OCI-LY3 (cell line): ENCODE measurements at regions not wholly inside any gene's neighbourhood (a gene's known extent, or its start where the extent isn't known, plus 50 kb on each side); places are given as distances from the start of the nearest gene placed in this dataset.

Experiments used
- H2AFZ ChIP-seq: fragments of 200-600, 300-600 bp; shearing (Covaris generic); 2 replicates; pipeline ENCODE4 v1.6.0; 2014; ENCODE audit warnings: antibody characterized with exemption, low read depth, low read length
- H3K27ac ChIP-seq: fragments of 200-600, 300-600 bp; sonication (generic); 2 replicates; pipeline ENCODE4 v1.5.1; 2014; ENCODE audit warnings: mild to moderate bottlenecking, low read length, moderate library complexity, mixed read lengths
- H3K27me3 ChIP-seq: fragments of 200-600, 300-600 bp; sonication (generic); 2 replicates; pipeline ENCODE4 v1.6.1; 2014; ENCODE audit warnings: low read depth, low read length, mixed read lengths
- H3K36me3 ChIP-seq: fragments of 200-600, 300-600 bp; sonication (generic); replicated peaks from 2 replicates; pipeline ENCODE3; 2014; ENCODE audit warnings: low read depth, low read length, mixed read lengths
- H3K4me1 ChIP-seq: fragments of 300-600, 200-600 bp; sonication (generic); 2 replicates; pipeline ENCODE4 v1.6.1; 2014; ENCODE audit warnings: low read length, mixed read lengths
- H3K4me2 ChIP-seq: fragments of 200-600, 300-600 bp; sonication (generic); 2 replicates; pipeline ENCODE4 v1.6.1; 2014; ENCODE audit warnings: low read length, mixed read lengths
- H3K4me3 ChIP-seq: fragments of 300-600, 200-600 bp; sonication (generic); 2 replicates; pipeline ENCODE4 v1.5.1; 2014; ENCODE audit warnings: antibody characterized with exemption, mild to moderate bottlenecking, low read length, moderate library complexity
- H3K79me2 ChIP-seq: fragments of 300-600, 200-600 bp; shearing (Covaris generic); 2 replicates; pipeline ENCODE4 v1.6.1; 2014; ENCODE audit warnings: mild to moderate bottlenecking, low read length, mixed read lengths
- H3K9ac ChIP-seq: fragments of 300-600, 200-600 bp; shearing (Covaris generic); 2 replicates; pipeline ENCODE4 v1.6.0; 2014; ENCODE audit warnings: mild to moderate bottlenecking, low read length, moderate library complexity
- H3K9me3 ChIP-seq: fragments of 200-600, 300-600 bp; shearing (Covaris generic); 2 replicates; pipeline ENCODE4 v1.6.1; 2014; ENCODE audit warnings: low read length, mixed read lengths; ENCODE audit not compliant: insufficient read depth
- H4K20me1 ChIP-seq: fragments of 200-600, 300-600 bp; sonication (generic); 2 replicates; pipeline ENCODE4 v1.6.1; 2016; ENCODE audit warnings: low read length, mixed read lengths; ENCODE audit not compliant: insufficient read depth
- EZH2phosphoT487 ChIP-seq: fragments of 200-600 bp; shearing (Covaris generic); IDR thresholded peaks from 2 replicates; pipeline ENCODE4 v1.6.1; 2018; ENCODE audit warnings: antibody characterized with exemption, mixed run types, low read depth
- TF ChIP-seq, protein P1 (sequence below): fragments of 200-600, 300-600 bp; sonication (generic); IDR thresholded peaks from 2 replicates; pipeline ENCODE4 v1.5.1; 2014; ENCODE audit warnings: antibody characterized with exemption, low read length, low read depth

DNA sequence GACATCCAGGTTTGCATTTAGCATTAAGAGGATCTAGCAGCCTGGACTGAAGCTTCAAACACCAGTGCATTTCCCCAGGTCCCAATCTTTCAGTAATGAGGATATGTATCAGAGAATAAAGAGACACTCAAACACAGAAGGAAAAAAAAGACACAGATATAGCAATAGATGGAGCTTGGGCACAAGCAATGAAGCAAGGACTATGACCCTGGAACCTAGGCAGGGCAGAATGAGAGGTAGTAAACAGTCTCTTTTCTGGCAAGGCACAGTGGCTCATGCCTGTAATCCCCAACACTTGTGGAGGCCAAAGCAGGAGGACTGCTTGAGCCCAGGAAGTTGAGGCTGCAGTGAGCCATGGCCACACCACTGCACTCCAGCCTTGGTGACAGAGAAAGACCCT lies 80.7 kb upstream of the HNRNPA3 start:
- Histone ChIP-seq H3K9ac (no peak overlapping the region), H3K27ac (no peak overlapping the region), H3K79me2 (no peaks in the 10 kb centered on the region), H2AFZ (no peak overlapping the region), H3K4me1 (no peaks in the 10 kb centered on the region), H3K4me2 (no peak overlapping the region), H3K4me3 (no peak overlapping the region), H3K9me3 (no peaks in the 10 kb centered on the region), H3K27me3 (no peaks in the 10 kb centered on the region), H4K20me1 (no peaks in the 10 kb centered on the region), H3K36me3 (no peaks in the 10 kb centered on the region)
- TF ChIP-seq EZH2phosphoT487 = no peak
- TF ChIP-seq, protein P1, sequence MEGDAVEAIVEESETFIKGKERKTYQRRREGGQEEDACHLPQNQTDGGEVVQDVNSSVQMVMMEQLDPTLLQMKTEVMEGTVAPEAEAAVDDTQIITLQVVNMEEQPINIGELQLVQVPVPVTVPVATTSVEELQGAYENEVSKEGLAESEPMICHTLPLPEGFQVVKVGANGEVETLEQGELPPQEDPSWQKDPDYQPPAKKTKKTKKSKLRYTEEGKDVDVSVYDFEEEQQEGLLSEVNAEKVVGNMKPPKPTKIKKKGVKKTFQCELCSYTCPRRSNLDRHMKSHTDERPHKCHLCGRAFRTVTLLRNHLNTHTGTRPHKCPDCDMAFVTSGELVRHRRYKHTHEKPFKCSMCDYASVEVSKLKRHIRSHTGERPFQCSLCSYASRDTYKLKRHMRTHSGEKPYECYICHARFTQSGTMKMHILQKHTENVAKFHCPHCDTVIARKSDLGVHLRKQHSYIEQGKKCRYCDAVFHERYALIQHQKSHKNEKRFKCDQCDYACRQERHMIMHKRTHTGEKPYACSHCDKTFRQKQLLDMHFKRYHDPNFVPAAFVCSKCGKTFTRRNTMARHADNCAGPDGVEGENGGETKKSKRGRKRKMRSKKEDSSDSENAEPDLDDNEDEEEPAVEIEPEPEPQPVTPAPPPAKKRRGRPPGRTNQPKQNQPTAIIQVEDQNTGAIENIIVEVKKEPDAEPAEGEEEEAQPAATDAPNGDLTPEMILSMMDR = no peak

GRCh38 chr2:177138823-177139222 lies 73.8 kb upstream of the HNRNPA3 start:
- H3K27me3 ChIP-seq = peaks cover 29% of the 10 kb centered on the region
- no peak overlapping the region for H3K4me2 ChIP-seq
- H3K27ac ChIP-seq = no peak overlapping the region
- H3K4me1 ChIP-seq = no peaks in the 10 kb centered on the region
- no peaks in the 10 kb centered on the region for H3K79me2 ChIP-seq
- no peak overlapping the region for H2AFZ ChIP-seq
- H3K4me3 ChIP-seq = no peak overlapping the region
- no peaks in the 10 kb centered on the region for H4K20me1 ChIP-seq
- H3K36me3 ChIP-seq = no peaks in the 10 kb centered on the region
- TF ChIP-seq EZH2phosphoT487 = no peak
- TF ChIP-seq, protein P1 = no peak
- no peak overlapping the region for H3K9ac ChIP-seq
- no peaks in the 10 kb centered on the region for H3K9me3 ChIP-seq

- Histone ChIP-seq H2AFZ (no peak overlapping the region), H3K36me3 (no peaks in the 10 kb centered on the region), H3K4me1 (no peaks in the 10 kb centered on the region), H3K9me3 (no peaks in the 10 kb centered on the region), H3K79me2 (no peaks in the 10 kb centered on the region), H3K4me2 (no peak overlapping the region), H3K4me3 (no peak overlapping the region), H3K9ac (no peak overlapping the region), H3K27ac (no peak overlapping the region), H4K20me1 (no peaks in the 10 kb centered on the region), H3K27me3 (peaks cover 34% of the 10 kb centered on the region)
- TF ChIP-seq EZH2phosphoT487 = no peak
- TF ChIP-seq, protein P1 = no peak
Measured at GRCh38 chr2:177141866-177142265, 70.7 kb upstream of the HNRNPA3 start.

GRCh38 chr2:177143444-177143843 lies 69.2 kb upstream of the HNRNPA3 start:
- Histone ChIP-seq H2AFZ (no peak overlapping the region), H3K9ac (no peak overlapping the region)

More at GRCh38 chr2:177143444-177143843, 69.2 kb upstream of the HNRNPA3 start:
- Histone ChIP-seq H3K27me3 (peaks cover 42% of the 10 kb centered on the region), H3K4me1 (peaks cover 9% of the 10 kb centered on the region), H3K4me2 (no peak overlapping the region), H3K27ac (no peak overlapping the region), H4K20me1 (no peaks in the 10 kb centered on the region), H3K4me3 (no peak overlapping the region), H3K9me3 (no peaks in the 10 kb centered on the region), H3K36me3 (no peaks in the 10 kb centered on the region), H3K79me2 (no peaks in the 10 kb centered on the region)
- no peak for TF ChIP-seq EZH2phosphoT487
- TF ChIP-seq, protein P1 = no peak
